RWPE2 (cell line): ENCODE measurements at regions not wholly inside any gene's neighbourhood (a gene's known extent, or its start where the extent isn't known, plus 50 kb on each side); places are given as distances from the start of the nearest gene placed in this dataset.

ENCODE experiments used
- ATAC-seq: fragments of 200-7000 bp; cut with Tn5 transposase; 3 replicates; pipeline ENCODE4 v1.9.1; 2021; ENCODE audit warnings: low read depth
- DNase-seq: peaks from one replicate; pipeline ENCODE4 v3.0.0-alpha.2; 2020; ENCODE audit warnings: low spot score
- H3K27ac ChIP-seq: fragments of 450-650 bp; 2 replicates; pipeline ENCODE4 v1.5.1; 2017; ENCODE audit warnings: mild to moderate bottlenecking; ENCODE audit not compliant: poor library complexity, severe bottlenecking
- H3K27me3 ChIP-seq: fragments of 250-450 bp; sonication (Bioruptor Pico); 2 replicates; pipeline ENCODE4 v1.5.1; 2021; ENCODE audit warnings: mild to moderate bottlenecking, moderate library complexity; ENCODE audit not compliant: insufficient read depth, poor library complexity, severe bottlenecking
- H3K36me3 ChIP-seq: fragments of 250-450 bp; sonication (Bioruptor Pico); 2 replicates; pipeline ENCODE4 v1.5.1; 2020; ENCODE audit warnings: low read depth, mild to moderate bottlenecking, moderate library complexity
- H3K4me1 ChIP-seq: fragments of 250-450 bp; sonication (Bioruptor Pico); 2 replicates; pipeline ENCODE4 v1.5.1; 2021; ENCODE audit warnings: mild to moderate bottlenecking, moderate library complexity; ENCODE audit not compliant: insufficient read depth, poor library complexity, severe bottlenecking
- H3K4me3 ChIP-seq: fragments of 250-450 bp; sonication (Bioruptor Pico); 2 replicates; pipeline ENCODE4 v1.5.1; 2021; ENCODE audit warnings: mild to moderate bottlenecking, moderate library complexity; ENCODE audit not compliant: severe bottlenecking
- H3K9me3 ChIP-seq: fragments of 250-450 bp; sonication (Bioruptor Pico); 2 replicates; pipeline ENCODE4 v1.5.1; 2021; ENCODE audit warnings: mild to moderate bottlenecking, moderate library complexity; ENCODE audit not compliant: severe bottlenecking
- CTCF ChIP-seq: fragments of 450-650 bp; IDR thresholded peaks from one replicate; pipeline ENCODE4 v1.5.1; 2017; ENCODE audit warnings: mild to moderate bottlenecking, moderate library complexity; ENCODE audit not compliant: poor library complexity, severe bottlenecking

- no peaks in the 10 kb centered on the region for H3K9me3 ChIP-seq
- DNase-seq (no peak), ATAC-seq (no peak)
- H3K27ac ChIP-seq = no peak overlapping the region
- no peaks in the 10 kb centered on the region for H3K27me3 ChIP-seq
- peaks cover 22% of the 10 kb centered on the region for H3K4me1 ChIP-seq
- H3K36me3 ChIP-seq = no peaks in the 10 kb centered on the region
- TF ChIP-seq CTCF = no peak
- H3K4me3 ChIP-seq = no peak overlapping the region
These were observed 95.4 kb upstream of the OTOS start for GRCh38 chr2:240235811-240236210.

- Histone ChIP-seq H3K36me3 (no peaks in the 10 kb centered on the region), H3K27me3 (no peaks in the 10 kb centered on the region), H3K4me3 (no peak overlapping the region), H3K9me3 (no peaks in the 10 kb centered on the region), H3K4me1 (peaks cover 22% of the 10 kb centered on the region), H3K27ac (peak overlapping the region; percentile 82)
- ATAC-seq (no peak), DNase-seq (peak; percentile 48)
- TF ChIP-seq CTCF = no peak
These were observed 96.0 kb upstream of the OTOS start for GRCh38 chr2:240236217-240237111.

GRCh38 chr2:240237609-240238174, 97.2 kb upstream of the OTOS start:
- Histone ChIP-seq H3K4me3 (no peak overlapping the region), H3K27ac (peak overlapping the region; percentile 82), H3K4me1 (peaks cover 22% of the 10 kb centered on the region), H3K9me3 (no peaks in the 10 kb centered on the region), H3K36me3 (no peaks in the 10 kb centered on the region), H3K27me3 (no peaks in the 10 kb centered on the region)
- no peak for TF ChIP-seq CTCF
- DNase-seq = no peak
- peak; percentile 43 for ATAC-seq

- ATAC-seq = peak; percentile 19; the same call in 1 of the 3 replicates
- H3K9me3 ChIP-seq = no peaks in the 10 kb centered on the region
- peak overlapping the region; percentile 82 for H3K27ac ChIP-seq
- no peaks in the 10 kb centered on the region for H3K36me3 ChIP-seq
- no peak for TF ChIP-seq CTCF
- no peaks in the 10 kb centered on the region for H3K27me3 ChIP-seq
- no peak overlapping the region for H3K4me3 ChIP-seq
- peaks cover 22% of the 10 kb centered on the region for H3K4me1 ChIP-seq
- no peak for DNase-seq
These were observed 97.7 kb upstream of the OTOS start for GRCh38 chr2:240238201-240238600.

- H3K4me3 ChIP-seq = no peak overlapping the region
- TF ChIP-seq CTCF = no peak
- DNase-seq (no peak), ATAC-seq (no peak)
- no peaks in the 10 kb centered on the region for H3K27me3 ChIP-seq
- no peaks in the 10 kb centered on the region for H3K9me3 ChIP-seq
- H3K36me3 ChIP-seq = no peaks in the 10 kb centered on the region
- peak overlapping the region; percentile 82 for H3K27ac ChIP-seq
- peaks cover 22% of the 10 kb centered on the region for H3K4me1 ChIP-seq
These were observed 98.3 kb upstream of the OTOS start for GRCh38 chr2:240238786-240239185.
